ENCODE measurements at regions not wholly inside any gene's neighbourhood (a gene's known extent, or its start where the extent isn't known, plus 50 kb on each side); places are given as distances from the start of the nearest gene placed in this dataset.
A peak's percentile ranks its signal among the peaks of the same experiment; 100 is the strongest.

DNA sequence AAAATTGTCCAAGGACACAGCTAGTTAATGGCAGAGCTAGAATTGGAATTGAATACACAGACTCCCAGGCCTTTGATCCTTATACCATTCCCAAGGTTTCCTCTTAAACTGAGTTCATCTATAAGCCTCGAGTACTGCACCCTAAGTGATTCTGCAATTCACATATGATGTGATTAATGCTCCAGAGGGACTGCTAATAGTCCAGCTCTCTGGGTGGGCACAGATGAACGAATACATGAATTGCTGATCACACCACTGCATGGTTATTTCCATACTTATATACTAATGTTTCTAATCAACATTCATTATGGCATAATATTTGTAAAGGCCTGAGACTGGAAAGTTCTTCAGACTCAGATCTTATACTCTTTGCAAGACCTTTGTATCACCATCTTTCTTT is 101.8 kb downstream of the NUFIP1 start:
- TF ChIP-seq, protein P1, sequence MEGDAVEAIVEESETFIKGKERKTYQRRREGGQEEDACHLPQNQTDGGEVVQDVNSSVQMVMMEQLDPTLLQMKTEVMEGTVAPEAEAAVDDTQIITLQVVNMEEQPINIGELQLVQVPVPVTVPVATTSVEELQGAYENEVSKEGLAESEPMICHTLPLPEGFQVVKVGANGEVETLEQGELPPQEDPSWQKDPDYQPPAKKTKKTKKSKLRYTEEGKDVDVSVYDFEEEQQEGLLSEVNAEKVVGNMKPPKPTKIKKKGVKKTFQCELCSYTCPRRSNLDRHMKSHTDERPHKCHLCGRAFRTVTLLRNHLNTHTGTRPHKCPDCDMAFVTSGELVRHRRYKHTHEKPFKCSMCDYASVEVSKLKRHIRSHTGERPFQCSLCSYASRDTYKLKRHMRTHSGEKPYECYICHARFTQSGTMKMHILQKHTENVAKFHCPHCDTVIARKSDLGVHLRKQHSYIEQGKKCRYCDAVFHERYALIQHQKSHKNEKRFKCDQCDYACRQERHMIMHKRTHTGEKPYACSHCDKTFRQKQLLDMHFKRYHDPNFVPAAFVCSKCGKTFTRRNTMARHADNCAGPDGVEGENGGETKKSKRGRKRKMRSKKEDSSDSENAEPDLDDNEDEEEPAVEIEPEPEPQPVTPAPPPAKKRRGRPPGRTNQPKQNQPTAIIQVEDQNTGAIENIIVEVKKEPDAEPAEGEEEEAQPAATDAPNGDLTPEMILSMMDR (conservative IDR thresholded peaks at IDR 0.05), result no peak
- no peak for TF ChIP-seq ZFX (IDR thresholded peaks at IDR 0.05)

DNA sequence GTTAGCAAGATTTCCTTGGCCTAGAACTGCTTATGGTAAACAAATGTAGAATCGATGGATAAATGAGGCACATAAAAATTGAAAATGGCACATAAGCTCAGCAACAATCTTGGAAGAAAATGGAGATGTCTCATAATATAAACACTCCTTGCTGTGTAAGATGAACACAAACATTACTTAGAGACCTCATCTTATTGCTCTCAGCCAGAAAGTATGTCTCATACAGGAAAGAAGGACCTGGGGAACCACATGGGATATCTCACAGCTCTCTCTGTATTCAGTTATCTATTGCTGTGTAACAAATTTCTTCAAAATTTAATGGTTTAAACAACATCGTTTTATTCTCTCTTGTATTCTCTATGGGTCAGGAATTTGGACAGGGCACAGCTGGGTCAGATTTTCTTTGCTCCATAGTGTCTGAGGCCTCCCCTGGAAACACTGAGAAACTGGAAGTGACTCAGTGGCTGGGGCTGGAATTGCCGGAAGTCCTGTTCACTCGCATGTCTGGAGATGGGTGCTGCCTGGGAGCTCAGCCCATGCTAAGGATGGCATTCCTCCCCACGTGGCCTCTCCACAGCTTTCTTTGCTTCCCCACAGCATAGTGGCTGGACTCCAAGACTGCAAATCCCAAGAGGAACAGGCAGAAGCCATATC is 105.1 kb downstream of the NUFIP1 start:
- TF ChIP-seq, protein P1 (conservative IDR thresholded peaks at IDR 0.05), result no peak
- no peak for TF ChIP-seq ZFX (IDR thresholded peaks at IDR 0.05)
- no peak overlapping the region for H3K27ac ChIP-seq

More for the DNA sequence above, 101.8 kb downstream of the NUFIP1 start:
- no peak overlapping the region for H3K27ac ChIP-seq

DNA sequence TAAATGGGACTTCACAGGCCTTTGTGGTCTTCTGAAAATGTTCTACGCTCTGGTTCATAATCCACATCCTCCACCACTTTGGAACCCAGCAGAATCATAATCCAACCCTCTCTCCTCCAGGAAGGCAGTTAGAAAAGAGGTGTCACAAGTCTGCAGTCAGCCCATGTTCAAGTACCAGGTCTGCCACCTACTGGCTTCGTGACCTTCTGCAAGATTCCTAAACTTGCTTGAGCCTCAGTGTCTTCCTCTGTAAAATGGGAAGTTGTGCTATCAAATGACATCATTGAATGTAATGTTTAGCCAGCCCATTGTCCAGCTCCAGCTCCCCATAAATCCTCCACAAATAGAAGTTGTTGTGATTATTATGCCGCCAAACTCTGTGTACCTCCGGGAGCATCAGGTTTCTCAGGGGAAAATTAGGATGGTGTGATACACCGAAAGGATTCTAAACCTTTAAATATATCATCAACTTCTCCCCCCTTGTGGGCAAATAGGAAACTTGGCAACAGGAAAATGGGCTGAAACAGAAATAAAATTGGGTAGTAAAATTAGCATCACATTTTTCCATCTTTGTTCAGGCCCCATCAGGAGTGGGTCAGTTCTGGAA is 109.7 kb downstream of the NUFIP1 start:
- no peak overlapping the region for H3K27ac ChIP-seq
- TF ChIP-seq ZFX (IDR thresholded peaks at IDR 0.05), result no peak
- TF ChIP-seq, protein P1 (conservative IDR thresholded peaks at IDR 0.05), result peak; percentile 73

DNA sequence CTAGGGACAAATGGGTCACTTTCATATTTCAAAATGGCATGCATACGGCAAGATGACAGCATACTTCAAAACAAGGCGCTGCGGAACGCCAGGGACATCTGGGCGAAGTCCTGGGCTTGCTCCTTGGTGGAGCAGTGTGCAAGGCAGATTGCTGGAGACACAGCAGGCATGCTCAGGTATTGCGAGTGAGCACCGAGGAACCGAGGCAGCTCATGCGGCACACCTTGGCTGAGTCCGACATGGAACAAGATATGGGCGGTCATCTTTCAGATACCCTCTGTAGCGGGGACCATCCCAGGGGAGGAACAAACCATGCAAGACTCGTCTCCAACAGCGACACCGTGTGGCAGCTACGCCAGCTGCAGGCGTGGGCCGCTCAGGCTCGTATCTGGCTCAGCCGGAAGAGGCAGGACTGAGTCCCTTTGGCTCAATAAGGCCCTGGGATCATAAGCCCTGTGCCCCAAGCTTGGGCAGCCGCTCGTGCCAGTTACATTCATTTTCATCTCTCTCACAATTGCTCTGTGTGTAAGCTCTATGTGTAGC is 112.4 kb downstream of the NUFIP1 start:
- no peak overlapping the region for H3K27ac ChIP-seq
- TF ChIP-seq ZFX (IDR thresholded peaks at IDR 0.05), result no peak
- TF ChIP-seq, protein P1 (conservative IDR thresholded peaks at IDR 0.05), result peak; percentile 35

DNA sequence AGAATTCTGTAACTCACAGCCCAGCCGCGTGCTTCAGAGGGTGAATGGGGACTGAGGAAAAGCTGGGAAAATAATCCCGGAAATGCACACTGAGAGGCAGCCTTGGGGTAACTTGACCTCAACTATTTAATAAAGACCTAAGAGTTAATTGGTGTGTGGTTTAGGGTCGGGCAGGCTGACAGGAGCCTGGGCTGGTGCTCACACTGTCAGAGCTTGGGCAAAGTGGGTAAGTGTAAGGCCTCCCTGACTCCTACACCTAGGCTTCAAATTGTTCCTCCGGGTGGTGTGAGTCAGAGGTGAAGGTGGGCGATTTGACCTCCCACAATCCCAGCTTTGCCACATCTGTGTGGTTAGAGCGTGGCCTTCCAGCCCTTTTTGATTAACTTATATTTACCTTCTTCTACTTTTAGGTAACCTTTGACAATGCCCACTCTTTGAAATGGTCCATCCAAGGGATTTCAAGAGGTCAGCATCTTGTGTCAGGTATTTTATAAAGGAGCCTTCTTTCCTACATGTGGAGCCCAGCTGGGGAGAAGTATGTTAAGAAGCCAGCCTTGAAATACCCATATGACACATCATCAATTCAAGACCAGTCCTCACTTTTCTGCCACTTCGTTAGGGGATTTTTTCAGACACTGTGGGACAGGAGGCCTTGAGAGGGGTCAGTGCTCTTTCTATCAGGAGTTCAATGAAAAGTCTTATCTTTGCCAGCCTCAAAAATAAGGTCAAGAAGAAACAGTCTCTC is 114.2 kb downstream of the NUFIP1 start:
- H3K27ac ChIP-seq, result no peak overlapping the region
- no peak for TF ChIP-seq ZFX (IDR thresholded peaks at IDR 0.05)
- TF ChIP-seq, protein P1 (conservative IDR thresholded peaks at IDR 0.05), result no peak

DNA sequence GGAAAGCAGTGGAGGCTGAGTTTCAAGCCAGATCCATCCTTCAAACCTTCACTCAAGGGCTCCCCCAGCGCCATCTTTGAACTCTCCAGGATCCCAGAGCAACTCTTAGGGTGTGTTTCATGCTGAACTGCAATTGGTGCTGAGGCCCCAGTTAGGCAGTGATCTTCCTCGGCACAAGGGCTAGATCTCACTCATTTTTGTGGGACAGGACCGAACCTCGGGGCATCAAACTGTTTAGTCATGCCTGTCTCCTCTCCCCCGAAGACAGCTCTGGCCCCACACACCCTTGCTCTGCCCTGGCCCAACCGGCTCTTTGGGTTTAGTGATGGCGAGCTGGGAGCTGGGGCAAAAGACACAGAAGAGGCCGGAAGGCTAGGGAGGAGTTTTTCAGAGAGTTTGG is 115.1 kb downstream of the NUFIP1 start:
- TF ChIP-seq ZFX (IDR thresholded peaks at IDR 0.05), result no peak
- TF ChIP-seq, protein P1 (conservative IDR thresholded peaks at IDR 0.05), result no peak
- no peak overlapping the region for H3K27ac ChIP-seq

DNA sequence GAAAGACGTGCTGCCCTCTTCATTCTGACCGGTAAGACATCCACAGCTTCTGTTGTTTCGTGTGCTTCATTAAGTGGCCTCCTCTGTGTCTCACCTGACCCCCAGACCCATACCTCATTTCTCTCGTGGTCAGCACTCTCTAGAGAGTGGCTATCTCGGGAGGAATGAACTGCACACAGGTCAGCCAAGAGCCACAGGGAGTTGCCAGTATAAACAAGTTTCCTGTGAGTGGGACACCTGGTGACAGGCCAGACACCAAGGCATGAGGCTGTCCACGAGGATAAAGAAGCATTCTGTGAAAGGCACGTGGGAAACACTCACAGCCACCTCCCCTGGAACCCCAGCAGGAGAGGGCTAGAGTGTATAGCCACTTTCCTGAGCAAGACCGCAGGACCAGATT is 115.8 kb downstream of the NUFIP1 start:
- H3K27ac ChIP-seq, result no peak overlapping the region
- TF ChIP-seq ZFX (IDR thresholded peaks at IDR 0.05), result no peak
- TF ChIP-seq, protein P1 (conservative IDR thresholded peaks at IDR 0.05), result no peak
